ENCODE measurements at regions not wholly inside any gene's neighbourhood (a gene's known extent, or its start where the extent isn't known, plus 50 kb on each side); places are given as distances from the start of the nearest gene placed in this dataset.

DNA sequence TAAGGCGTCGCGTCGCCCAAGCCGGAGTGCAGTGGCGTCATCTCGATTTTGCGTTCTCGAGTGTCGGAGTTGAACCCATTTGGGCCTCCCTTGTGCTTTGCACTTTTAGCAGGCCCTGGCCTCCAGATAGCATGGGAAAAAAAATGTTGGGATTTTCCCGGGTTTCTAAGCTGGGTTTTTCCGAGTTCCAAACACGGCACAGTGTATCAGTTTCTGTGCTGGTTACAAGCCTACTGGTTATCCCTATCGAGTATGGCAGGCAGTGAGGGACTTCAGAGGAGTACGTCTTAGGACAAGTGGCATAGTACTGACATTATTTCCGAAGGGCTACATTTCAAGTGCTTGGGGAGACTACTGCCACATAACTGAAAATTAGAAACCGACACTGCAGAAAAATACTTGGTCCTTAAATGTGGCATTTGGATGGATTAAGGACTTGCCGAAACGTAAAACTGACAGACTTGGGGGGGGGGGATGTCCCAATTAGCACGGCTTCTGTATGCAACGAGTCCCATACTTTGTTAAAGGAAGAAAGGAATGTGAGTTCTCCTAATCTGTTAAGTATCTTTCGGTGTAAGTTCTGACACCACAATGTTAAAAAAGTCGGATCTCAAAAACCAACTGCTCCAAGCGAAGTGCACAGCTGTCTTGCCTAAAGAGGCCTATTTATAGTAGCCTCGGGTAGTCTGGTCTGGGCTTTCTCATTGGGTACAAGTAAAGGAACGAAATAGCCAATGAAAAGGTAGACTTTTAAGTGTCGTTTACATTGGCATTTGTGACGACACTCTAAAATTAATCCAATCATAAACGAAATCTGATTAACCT, 70.2 kb downstream of the HFE start:
- TF ChIP-seq CTCF (IDR thresholded peaks at IDR 0.05), result no peak
- TF ChIP-seq POLR2A (IDR thresholded peaks at IDR 0.05), result no peak
